K562 (cell line): ENCODE measurements at regions not wholly inside any gene's neighbourhood (a gene's known extent, or its start where the extent isn't known, plus 50 kb on each side); places are given as distances from the start of the nearest gene placed in this dataset.

ENCODE experiments used
- ELF1 ChIP-seq: fragments of 200-800 bp; sonication (Bioruptor generic); IDR thresholded peaks from 2 replicates; pipeline ENCODE4 v1.6.1; 2016; ENCODE audit warnings: missing genetic modification characterization, missing compliant biosample characterization
- ETV5 ChIP-seq: sonication (generic); formaldehyde crosslinking; IDR thresholded peaks from 2 replicates; pipeline ENCODE4 v1.4.0; 2020; ENCODE audit warnings: low read depth, mild to moderate bottlenecking, missing genetic modification reagents
- FOS ChIP-seq: IDR thresholded peaks from 3 replicates; pipeline ENCODE4 v1.6.1; 2011; ENCODE audit not compliant: insufficient read length; ENCODE audit errors: extremely low read depth
- FOXP1 ChIP-seq: sonication (generic); formaldehyde crosslinking; IDR thresholded peaks from 2 replicates; pipeline ENCODE4 v1.8.0; 2022; ENCODE audit warnings: mild to moderate bottlenecking, missing genetic modification reagents
- HMG20B ChIP-seq: fragments of 250-450 bp; sonication (Bioruptor Pico); IDR thresholded peaks from 2 replicates; pipeline ENCODE4 v1.5.0; 2021; ENCODE audit warnings: mild to moderate bottlenecking
- MBD2 ChIP-seq: sonication (generic); IDR thresholded peaks from 2 replicates; pipeline ENCODE4 v1.6.1; 2016; ENCODE audit warnings: low read depth, borderline replicate concordance
- MTA1 ChIP-seq: fragments of 450-650 bp; IDR thresholded peaks from 2 replicates; pipeline ENCODE4 v1.6.1; 2017; ENCODE audit warnings: borderline replicate concordance
- NEUROD1 ChIP-seq: fragments of 150-350 bp; IDR thresholded peaks from 2 replicates; pipeline ENCODE4 v1.6.1; 2014; ENCODE audit warnings: borderline replicate concordance, low read length, low read depth; ENCODE audit not compliant: partially characterized antibody
- OTX1 ChIP-seq: fragments of 450-650 bp; formaldehyde crosslinking; IDR thresholded peaks from 2 replicates; pipeline ENCODE4 v1.4.0; 2022; ENCODE audit warnings: mild to moderate bottlenecking
- PHTF2 ChIP-seq: fragments of 250-450 bp; sonication (Bioruptor Pico); IDR thresholded peaks from 2 replicates; pipeline ENCODE4 v1.5.0; 2021; ENCODE audit warnings: mild to moderate bottlenecking
- RBM14 ChIP-seq: fragments of 200-400 bp; formaldehyde crosslinking; IDR thresholded peaks from 2 replicates; pipeline ENCODE4 v1.6.1; 2018; ENCODE audit warnings: low read depth, mild to moderate bottlenecking, low read length, moderate library complexity, borderline replicate concordance; ENCODE audit not compliant: insufficient read depth
- RFX7 ChIP-seq: fragments of 250-450 bp; sonication (Bioruptor Pico); IDR thresholded peaks from 2 replicates; pipeline ENCODE4 v1.5.1; 2021; ENCODE audit warnings: mild to moderate bottlenecking
- SIN3B ChIP-seq: fragments of 450-650 bp; IDR thresholded peaks from 2 replicates; pipeline ENCODE4 v1.6.1; 2017; ENCODE audit warnings: low read depth, mild to moderate bottlenecking, moderate library complexity
- SMAD1 ChIP-seq: fragments of 150-350 bp; IDR thresholded peaks from 2 replicates; pipeline ENCODE4 v1.6.1; 2014; ENCODE audit warnings: low read length, low read depth; ENCODE audit not compliant: partially characterized antibody
- ZFP30 ChIP-seq: fragments of 250-450 bp; sonication (Bioruptor Pico); IDR thresholded peaks from 2 replicates; pipeline ENCODE4 v1.8.0; 2022; ENCODE audit warnings: moderate library complexity, mild to moderate bottlenecking, inconsistent platforms, borderline replicate concordance
- ZNF444 ChIP-seq: fragments of 250-450 bp; sonication (Bioruptor Pico); IDR thresholded peaks from 2 replicates; pipeline ENCODE4 v1.4.0; 2020; ENCODE audit warnings: mild to moderate bottlenecking, moderate library complexity
- ZNF695 ChIP-seq: fragments of 450-650 bp; formaldehyde crosslinking; IDR thresholded peaks from 2 replicates; pipeline ENCODE4 v1.4.0; 2020; ENCODE audit warnings: mild to moderate bottlenecking, moderate library complexity
- TF ChIP-seq, protein P1 (sequence below): sonication (generic); formaldehyde crosslinking; IDR thresholded peaks from 2 replicates; pipeline ENCODE4 v1.8.0; 2022; ENCODE audit warnings: missing genetic modification reagents, mild to moderate bottlenecking, borderline replicate concordance
- TF ChIP-seq, protein P2 (sequence below): sonication (generic); formaldehyde crosslinking; IDR thresholded peaks from 2 replicates; pipeline ENCODE4 v1.8.0; 2023; ENCODE audit warnings: mild to moderate bottlenecking, missing genetic modification reagents
- TF ChIP-seq, protein P3 (sequence below): fragments of 250-450 bp; sonication (Bioruptor Pico); IDR thresholded peaks from 2 replicates; pipeline ENCODE4 v1.8.0; 2022; ENCODE audit warnings: inconsistent platforms, mild to moderate bottlenecking, moderate library complexity, borderline replicate concordance

GRCh38 chr6:14863902-14864850, 381.7 kb upstream of the JARID2 start (continued):
- TF ChIP-seq ZNF695 (CRISPR knock-in tag) (no peak), PHTF2 (no peak), FOS (no peak), ELF1 (no peak), OTX1 (CRISPR knock-in tag) (0 out of 2 replicates have a peak, but pooled peaks have one; percentile 54), HMG20B (no peak), SIN3B (no peak), ZNF444 (no peak), NEUROD1 (no peak), MTA1 (peak; percentile 57; the same call in 1 of the 2 replicates), RBM14 (no peak), RFX7 (no peak), ETV5 (CRISPR knock-in tag) (peak; percentile 48; the same call in 1 of the 2 replicates), FOXP1 (CRISPR knock-in tag) (no peak), ZFP30 (no peak), SMAD1 (no peak), MBD2 (no peak)
- TF ChIP-seq, protein P1, sequence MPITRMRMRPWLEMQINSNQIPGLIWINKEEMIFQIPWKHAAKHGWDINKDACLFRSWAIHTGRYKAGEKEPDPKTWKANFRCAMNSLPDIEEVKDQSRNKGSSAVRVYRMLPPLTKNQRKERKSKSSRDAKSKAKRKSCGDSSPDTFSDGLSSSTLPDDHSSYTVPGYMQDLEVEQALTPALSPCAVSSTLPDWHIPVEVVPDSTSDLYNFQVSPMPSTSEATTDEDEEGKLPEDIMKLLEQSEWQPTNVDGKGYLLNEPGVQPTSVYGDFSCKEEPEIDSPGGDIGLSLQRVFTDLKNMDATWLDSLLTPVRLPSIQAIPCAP (CRISPR knock-in tag) = no peak
- TF ChIP-seq, protein P2, sequence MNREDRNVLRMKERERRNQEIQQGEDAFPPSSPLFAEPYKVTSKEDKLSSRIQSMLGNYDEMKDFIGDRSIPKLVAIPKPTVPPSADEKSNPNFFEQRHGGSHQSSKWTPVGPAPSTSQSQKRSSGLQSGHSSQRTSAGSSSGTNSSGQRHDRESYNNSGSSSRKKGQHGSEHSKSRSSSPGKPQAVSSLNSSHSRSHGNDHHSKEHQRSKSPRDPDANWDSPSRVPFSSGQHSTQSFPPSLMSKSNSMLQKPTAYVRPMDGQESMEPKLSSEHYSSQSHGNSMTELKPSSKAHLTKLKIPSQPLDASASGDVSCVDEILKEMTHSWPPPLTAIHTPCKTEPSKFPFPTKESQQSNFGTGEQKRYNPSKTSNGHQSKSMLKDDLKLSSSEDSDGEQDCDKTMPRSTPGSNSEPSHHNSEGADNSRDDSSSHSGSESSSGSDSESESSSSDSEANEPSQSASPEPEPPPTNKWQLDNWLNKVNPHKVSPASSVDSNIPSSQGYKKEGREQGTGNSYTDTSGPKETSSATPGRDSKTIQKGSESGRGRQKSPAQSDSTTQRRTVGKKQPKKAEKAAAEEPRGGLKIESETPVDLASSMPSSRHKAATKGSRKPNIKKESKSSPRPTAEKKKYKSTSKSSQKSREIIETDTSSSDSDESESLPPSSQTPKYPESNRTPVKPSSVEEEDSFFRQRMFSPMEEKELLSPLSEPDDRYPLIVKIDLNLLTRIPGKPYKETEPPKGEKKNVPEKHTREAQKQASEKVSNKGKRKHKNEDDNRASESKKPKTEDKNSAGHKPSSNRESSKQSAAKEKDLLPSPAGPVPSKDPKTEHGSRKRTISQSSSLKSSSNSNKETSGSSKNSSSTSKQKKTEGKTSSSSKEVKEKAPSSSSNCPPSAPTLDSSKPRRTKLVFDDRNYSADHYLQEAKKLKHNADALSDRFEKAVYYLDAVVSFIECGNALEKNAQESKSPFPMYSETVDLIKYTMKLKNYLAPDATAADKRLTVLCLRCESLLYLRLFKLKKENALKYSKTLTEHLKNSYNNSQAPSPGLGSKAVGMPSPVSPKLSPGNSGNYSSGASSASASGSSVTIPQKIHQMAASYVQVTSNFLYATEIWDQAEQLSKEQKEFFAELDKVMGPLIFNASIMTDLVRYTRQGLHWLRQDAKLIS = no peak
- TF ChIP-seq, protein P3, sequence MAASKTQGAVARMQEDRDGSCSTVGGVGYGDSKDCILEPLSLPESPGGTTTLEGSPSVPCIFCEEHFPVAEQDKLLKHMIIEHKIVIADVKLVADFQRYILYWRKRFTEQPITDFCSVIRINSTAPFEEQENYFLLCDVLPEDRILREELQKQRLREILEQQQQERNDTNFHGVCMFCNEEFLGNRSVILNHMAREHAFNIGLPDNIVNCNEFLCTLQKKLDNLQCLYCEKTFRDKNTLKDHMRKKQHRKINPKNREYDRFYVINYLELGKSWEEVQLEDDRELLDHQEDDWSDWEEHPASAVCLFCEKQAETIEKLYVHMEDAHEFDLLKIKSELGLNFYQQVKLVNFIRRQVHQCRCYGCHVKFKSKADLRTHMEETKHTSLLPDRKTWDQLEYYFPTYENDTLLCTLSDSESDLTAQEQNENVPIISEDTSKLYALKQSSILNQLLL (CRISPR knock-in tag) = no peak
